GDM1 (cell line): ENCODE measurements at regions not wholly inside any gene's neighbourhood (a gene's known extent, or its start where the extent isn't known, plus 50 kb on each side); places are given as distances from the start of the nearest gene placed in this dataset.

Experiments used
- DNase-seq: peaks from one replicate; lab custom pipeline; 2025; lab: John Stamatoyannopoulos, UW

- no peak for DNase-seq
Observed at GRCh38 chr17:15894913-15895658, 49.8 kb upstream of the ADORA2B start.
